Spleen (tissue), 7 donors: ENCODE measurements at regions not wholly inside any gene's neighbourhood (a gene's known extent, or its start where the extent isn't known, plus 50 kb on each side); places are given as distances from the start of the nearest gene placed in this dataset.

Source experiments
- POLR2A ChIP-seq, 3 donors: fragments of 450-650 bp; IDR thresholded peaks; one replicate each; pipeline ENCODE4 v1.5.1; 2017; ENCODE audit warnings: antibody characterized with exemption in 3 of 3, mild to moderate bottlenecking in 1 of 3
- POLR2AphosphoS5 ChIP-seq, 3 donors: sonication (generic); formaldehyde crosslinking; IDR thresholded peaks; one replicate each; pipeline ENCODE4 v1.5.1; 2017; ENCODE audit warnings: antibody characterized with exemption in 3 of 3
- TF ChIP-seq, protein P1 (sequence below), 11 experiments: fragments of 200-600 bp in 7 of 11; fragments of 450-650 bp in 4 of 11; sonication (generic) in 4 of 11; IDR thresholded peaks in 8 of 11; conservative IDR thresholded peaks in 3 of 11; 1 replicate in 7 of 11; 2 replicates in 4 of 11; pipeline versions ENCODE4 v1.4.0 to v1.8.0; 2016 to 2021; ENCODE audit warnings: antibody characterized with exemption in 11 of 11, inconsistent platforms in 4 of 11, mild to moderate bottlenecking in 1 of 11
- donor health status: DM: no; HTN: no; CAD: no; lungs with moderate emphysema.
- donor health status: DM: no; HTN: no; CAD: no.
- donor health status: DM: no; HTN: no; CAD: no.

GRCh38 chr2:30860003-30860725 is 52.9 kb upstream of the CAPN13 start:
- TF ChIP-seq, protein P1, sequence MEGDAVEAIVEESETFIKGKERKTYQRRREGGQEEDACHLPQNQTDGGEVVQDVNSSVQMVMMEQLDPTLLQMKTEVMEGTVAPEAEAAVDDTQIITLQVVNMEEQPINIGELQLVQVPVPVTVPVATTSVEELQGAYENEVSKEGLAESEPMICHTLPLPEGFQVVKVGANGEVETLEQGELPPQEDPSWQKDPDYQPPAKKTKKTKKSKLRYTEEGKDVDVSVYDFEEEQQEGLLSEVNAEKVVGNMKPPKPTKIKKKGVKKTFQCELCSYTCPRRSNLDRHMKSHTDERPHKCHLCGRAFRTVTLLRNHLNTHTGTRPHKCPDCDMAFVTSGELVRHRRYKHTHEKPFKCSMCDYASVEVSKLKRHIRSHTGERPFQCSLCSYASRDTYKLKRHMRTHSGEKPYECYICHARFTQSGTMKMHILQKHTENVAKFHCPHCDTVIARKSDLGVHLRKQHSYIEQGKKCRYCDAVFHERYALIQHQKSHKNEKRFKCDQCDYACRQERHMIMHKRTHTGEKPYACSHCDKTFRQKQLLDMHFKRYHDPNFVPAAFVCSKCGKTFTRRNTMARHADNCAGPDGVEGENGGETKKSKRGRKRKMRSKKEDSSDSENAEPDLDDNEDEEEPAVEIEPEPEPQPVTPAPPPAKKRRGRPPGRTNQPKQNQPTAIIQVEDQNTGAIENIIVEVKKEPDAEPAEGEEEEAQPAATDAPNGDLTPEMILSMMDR (IDR thresholded peaks at IDR 0.05 in 8 of 11, conservative IDR thresholded peaks at IDR 0.05 in 3 of 11): no peak
- no peak for TF ChIP-seq POLR2A (IDR thresholded peaks at IDR 0.05)
- no peak for TF ChIP-seq POLR2AphosphoS5 (IDR thresholded peaks at IDR 0.05)
